Pancreas (tissue), 10 donors: ENCODE measurements at regions not wholly inside any gene's neighbourhood (a gene's known extent, or its start where the extent isn't known, plus 50 kb on each side); places are given as distances from the start of the nearest gene placed in this dataset.
A peak's percentile ranks its signal among the peaks of the same experiment; 100 is the strongest.

Experiments used
- ATAC-seq, 4 donors: fragments of 200-7000 bp; cut with Tn5 transposase; one replicate each; pipeline versions ENCODE4 v1.8.0 to v1.9.1; 2020; ENCODE audit warnings: mild to moderate bottlenecking in 4 of 4, moderate library complexity in 4 of 4
- DNase-seq, 6 donors: peaks; one replicate each; pipeline ENCODE4 v3.0.0-alpha.2; 2020
- FAIRE-seq: peaks from 2 replicates; lab custom pipeline; 2012; peaks lifted over from hg19 to GRCh38; lab: Jason Lieb, UNC
- H3K27ac ChIP-seq, 4 donors: fragments of 200-600 bp; sonication (generic); 1 replicate in 3 of 4; 2 replicates in 1 of 4; pipeline versions ENCODE4 v1.5.0 to v1.8.0; 2020
- H3K27me3 ChIP-seq, 4 donors: fragments of 200-600 bp; one replicate each; pipeline ENCODE4 v1.8.0; 2021
- H3K36me3 ChIP-seq, 3 donors: fragments of 200-600 bp; sonication (generic) in 1 of 3; one replicate each; pipeline versions ENCODE4 v1.5.0 to v1.8.0; 2020 to 2021
- H3K4me1 ChIP-seq, 3 donors: fragments of 200-600 bp; one replicate each; pipeline ENCODE4 v1.8.0; 2021
- H3K4me3 ChIP-seq, 4 donors: fragments of 200-600 bp; sonication (generic) in 2 of 4; one replicate each; pipeline versions ENCODE4 v1.5.0 to v1.8.0; 2020 to 2021
- H3K9me3 ChIP-seq, 4 donors: fragments of 200-600 bp; one replicate each; pipeline ENCODE4 v1.8.0; 2021
- CTCF ChIP-seq, 4 donors: fragments of 200-600 bp; sonication (generic) in 3 of 4; IDR thresholded peaks; one replicate each; pipeline versions ENCODE4 v1.5.0 to v1.8.0; 2021; ENCODE audit warnings: antibody characterized with exemption in 4 of 4
- WGBS, 2 donors: extraction: QIAGEN DNeasy Blood & Tissue Kit; methylation state at CpG; one replicate each; pipeline ENCODE4 v1.1.7; 2013; 5-methylcytosine and 5-hydroxymethylcytosine counted together
- intact Hi-C, 3 donors: fragments of 100-400 bp; cut with DNase I; formaldehyde crosslinking; loops; one replicate each; pipeline versions ENCODE4 v1.11.1 to v1.14.2; 2022
- donor health status: healthy with polysubstance abuse.
- donor health status: DM: no; HTN: no; CAD: no; lungs with moderate emphysema.
- donor health status: DM: no; HTN: no; CAD: no.
- donor health status: control.
- donor health status: control.
- donor health status: Bipolar disorder and iron deficiency.
- donor health status: DM: yes; HTN: yes; CAD: no.
- donor health status: DM: no; HTN: no; CAD: no.
- donor health status: DM: no; HTN: no; CAD: no.
- donor health status: DM: yes; HTN: yes; CAD: no.

- intact Hi-C loops, result no loop called here
- no peak for TF ChIP-seq CTCF (IDR thresholded peaks at IDR 0.05)
- H3K4me1 ChIP-seq, result no peaks in the 10 kb centered on the region
- DNase-seq (no peak), FAIRE-seq (no peak), ATAC-seq (no peak)
- H3K4me3 ChIP-seq, result no peak overlapping the region
- no peaks in the 10 kb centered on the region for H3K36me3 ChIP-seq
- WGBS, 2 donors, result 69 to 77% methylated on average over 3 of the region's 3 CpGs
- no peaks in the 10 kb centered on the region for H3K9me3 ChIP-seq
- H3K27ac ChIP-seq, result no peak overlapping the region
- no peaks in the 10 kb centered on the region for H3K27me3 ChIP-seq
These were observed 290.0 kb downstream of the OMA1 start for GRCh38 chr1:58256546-58256945.

GRCh38 chr1:58256041-58256440 lies 290.5 kb downstream of the OMA1 start:
- ATAC-seq (no peak), DNase-seq (no peak), FAIRE-seq (no peak)
- no peaks in the 10 kb centered on the region for H3K9me3 ChIP-seq
- TF ChIP-seq CTCF (IDR thresholded peaks at IDR 0.05), result no peak
- no peak overlapping the region for H3K4me3 ChIP-seq
- 84 to 94% methylated on average over 10 of the region's 10 CpGs for WGBS, 2 donors
- H3K27ac ChIP-seq, result no peak overlapping the region
- H3K36me3 ChIP-seq, result no peaks in the 10 kb centered on the region
- intact Hi-C loops, result no loop called here
- no peaks in the 10 kb centered on the region for H3K4me1 ChIP-seq
- H3K27me3 ChIP-seq, result no peaks in the 10 kb centered on the region

GRCh38 chr1:58255192-58255591 lies 291.3 kb downstream of the OMA1 start:
- ATAC-seq (no peak), FAIRE-seq (no peak), DNase-seq (no peak)
- TF ChIP-seq CTCF (IDR thresholded peaks at IDR 0.05), result no peak
- H3K36me3 ChIP-seq, result no peaks in the 10 kb centered on the region
- H3K27ac ChIP-seq, result no peak overlapping the region
- no peaks in the 10 kb centered on the region for H3K27me3 ChIP-seq
- H3K4me1 ChIP-seq, result no peaks in the 10 kb centered on the region
- no peak overlapping the region for H3K4me3 ChIP-seq
- intact Hi-C loops, result no loop called here
- WGBS, 2 donors, result 63 to 75% methylated on average over 3 to 4 of the region's 4 CpGs
- no peaks in the 10 kb centered on the region for H3K9me3 ChIP-seq

GRCh38 chr1:58251430-58252073 lies 295.0 kb downstream of the OMA1 start:
- Histone ChIP-seq H3K27ac (no peak overlapping the region), H3K9me3 (no peaks in the 10 kb centered on the region), H3K4me3 (no peak overlapping the region), H3K4me1 (no peaks in the 10 kb centered on the region), H3K36me3 (no peaks in the 10 kb centered on the region), H3K27me3 (peaks cover 0 to 14% (median 0%) of the 10 kb centered on the region in 4 donors)
- DNase-seq (no peak), FAIRE-seq (no peak), ATAC-seq (peak in 1 of 4 donors; percentile 26)
- intact Hi-C loops, result no loop called here
- 36 to 66% methylated on average over 4 of the region's 4 CpGs for WGBS, 2 donors
- no peak for TF ChIP-seq CTCF (IDR thresholded peaks at IDR 0.05)

- no peak for TF ChIP-seq CTCF (IDR thresholded peaks at IDR 0.05)
- H3K36me3 ChIP-seq, result no peaks in the 10 kb centered on the region
- ATAC-seq (no peak), FAIRE-seq (no peak), DNase-seq (no peak)
- H3K4me1 ChIP-seq, result no peaks in the 10 kb centered on the region
- H3K4me3 ChIP-seq, result no peak overlapping the region
- intact Hi-C loops, result no loop called here
- no peaks in the 10 kb centered on the region for H3K9me3 ChIP-seq
- peaks cover 0 to 14% (median 0%) of the 10 kb centered on the region in 4 donors for H3K27me3 ChIP-seq
- 17 to 31% methylated on average over 9 of the region's 9 CpGs for WGBS, 2 donors
- H3K27ac ChIP-seq, result no peak overlapping the region
These were observed 296.0 kb downstream of the OMA1 start for GRCh38 chr1:58250587-58250948.
